ENCODE measurements at regions not wholly inside any gene's neighbourhood (a gene's known extent, or its start where the extent isn't known, plus 50 kb on each side); places are given as distances from the start of the nearest gene placed in this dataset.

GRCh38 chr6:101066481-101066880, 185.4 kb upstream of the ASCC3 start:
- TF ChIP-seq CTCF (IDR thresholded peaks at IDR 0.05; ENCODE audit: control extremely low read depth, extremely low read depth), result no peak
- Histone ChIP-seq H3K27ac (ENCODE audit: low read depth in 1 of 2, low read length in 1 of 2) (no peak overlapping the region), H3K9ac (ENCODE audit: insufficient read depth in 1 of 2, low read length in 2 of 2) (no peak overlapping the region), H3K9me3 (ENCODE audit: control insufficient read depth in 4 of 4, insufficient read depth in 3 of 4, low read length in 3 of 4) (peaks cover 0 to 12% (median 0%) of the 10 kb centered on the region in 4 donors), H3K27me3 (ENCODE audit: control insufficient read depth in 3 of 3, insufficient read depth in 3 of 3, low read length in 2 of 3) (no peaks in the 10 kb centered on the region), H3K4me1 (ENCODE audit: control insufficient read depth in 5 of 5, insufficient read depth in 5 of 5, low read length in 5 of 5) (no peaks in the 10 kb centered on the region), H3K4me3 (no peak overlapping the region), H3K36me3 (ENCODE audit: control insufficient read depth in 4 of 4, insufficient read depth in 4 of 4, low read length in 4 of 4) (no peaks in the 10 kb centered on the region)
- DNase-seq (no peak), ATAC-seq (ENCODE audit: insufficient read depth, low FRiP score) (no peak)
- 91 to 94% methylated on average over 12 of the region's 12 CpGs for WGBS, 2 donors

DNA sequence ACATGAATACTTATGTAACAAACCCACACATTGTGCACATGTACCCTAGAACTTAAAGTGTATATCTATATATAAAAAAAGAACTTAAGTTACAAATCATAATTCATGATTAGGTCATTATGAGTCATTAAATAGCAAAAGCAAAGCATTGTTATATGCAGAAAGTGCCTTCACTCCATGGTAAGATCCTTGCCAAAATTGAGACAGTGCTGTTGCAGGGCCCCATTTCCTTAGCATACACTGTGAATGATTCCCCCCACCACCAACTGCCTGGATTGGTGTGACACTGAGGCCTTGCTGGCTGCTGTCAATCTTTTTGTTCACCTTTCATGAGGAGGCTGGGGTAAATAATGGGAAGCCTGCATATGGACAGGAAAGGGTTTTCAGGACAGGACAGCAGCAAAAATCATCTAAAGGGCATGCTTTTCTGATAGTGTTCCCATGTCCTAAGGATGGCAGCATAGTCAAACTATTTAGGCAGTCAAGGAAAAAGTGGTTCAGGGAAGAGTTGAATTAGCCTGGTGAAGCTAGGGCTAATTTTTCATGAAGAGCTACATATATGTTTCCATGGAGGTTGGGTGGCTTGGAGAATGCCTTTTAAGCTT, 188.2 kb upstream of the ASCC3 start:
- TF ChIP-seq CTCF (IDR thresholded peaks at IDR 0.05; ENCODE audit: control extremely low read depth, extremely low read depth), result no peak
- no peaks in the 10 kb centered on the region for H3K27me3 ChIP-seq (ENCODE audit: control insufficient read depth in 3 of 3, insufficient read depth in 3 of 3, low read length in 2 of 3)
- no peak overlapping the region for H3K4me3 ChIP-seq
- H3K9me3 ChIP-seq (ENCODE audit: control insufficient read depth in 4 of 4, insufficient read depth in 3 of 4, low read length in 3 of 4), result peaks cover 0 to 7% (median 0%) of the 10 kb centered on the region in 4 donors
- no peak overlapping the region for H3K27ac ChIP-seq (ENCODE audit: low read depth in 1 of 2, low read length in 1 of 2)
- ATAC-seq (ENCODE audit: insufficient read depth, low FRiP score) (no peak), DNase-seq (no peak)
- H3K9ac ChIP-seq (ENCODE audit: insufficient read depth in 1 of 2, low read length in 2 of 2), result no peak overlapping the region
- H3K4me1 ChIP-seq (ENCODE audit: control insufficient read depth in 5 of 5, insufficient read depth in 5 of 5, low read length in 5 of 5), result no peaks in the 10 kb centered on the region
- H3K36me3 ChIP-seq (ENCODE audit: control insufficient read depth in 4 of 4, insufficient read depth in 4 of 4, low read length in 4 of 4), result no peaks in the 10 kb centered on the region

- Histone ChIP-seq H3K4me1 (ENCODE audit: control insufficient read depth in 5 of 5, insufficient read depth in 5 of 5, low read length in 5 of 5) (no peaks in the 10 kb centered on the region), H3K9me3 (ENCODE audit: control insufficient read depth in 4 of 4, insufficient read depth in 3 of 4, low read length in 3 of 4) (peaks cover 0 to 7% (median 0%) of the 10 kb centered on the region in 4 donors), H3K27me3 (ENCODE audit: control insufficient read depth in 3 of 3, insufficient read depth in 3 of 3, low read length in 2 of 3) (no peaks in the 10 kb centered on the region), H3K9ac (ENCODE audit: insufficient read depth in 1 of 2, low read length in 2 of 2) (no peak overlapping the region), H3K27ac (ENCODE audit: low read depth in 1 of 2, low read length in 1 of 2) (no peak overlapping the region), H3K4me3 (no peak overlapping the region), H3K36me3 (ENCODE audit: control insufficient read depth in 4 of 4, insufficient read depth in 4 of 4, low read length in 4 of 4) (no peaks in the 10 kb centered on the region)
- TF ChIP-seq CTCF (IDR thresholded peaks at IDR 0.05; ENCODE audit: control extremely low read depth, extremely low read depth), result no peak
- ATAC-seq (ENCODE audit: insufficient read depth, low FRiP score) (no peak), DNase-seq (no peak)
- 87 to 95% methylated on average over 23 of the region's 23 CpGs for WGBS, 2 donors
Measured at GRCh38 chr6:101070044-101070608, 189.0 kb upstream of the ASCC3 start.

DNA sequence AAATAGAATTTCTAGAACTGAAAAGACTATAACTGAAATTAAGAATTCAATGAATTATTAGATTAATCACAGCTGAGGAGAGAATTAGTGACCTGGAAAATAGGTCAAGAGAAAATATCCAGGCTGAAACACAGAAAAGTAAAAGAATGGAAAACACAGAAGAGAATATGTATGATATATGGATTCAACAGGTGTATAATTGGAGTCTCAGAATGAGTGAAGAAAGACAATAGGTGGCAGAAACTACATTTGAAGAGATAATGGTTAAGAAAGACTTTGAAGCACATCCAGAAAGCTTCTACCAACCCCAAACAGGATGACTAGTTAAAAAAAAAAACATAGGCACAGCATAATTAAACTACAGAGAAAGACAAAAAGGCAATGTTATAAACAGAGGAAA, 196.2 kb upstream of the ASCC3 start:
- no peak for TF ChIP-seq CTCF (IDR thresholded peaks at IDR 0.05; ENCODE audit: control extremely low read depth, extremely low read depth)
- Histone ChIP-seq H3K27ac (ENCODE audit: low read depth in 1 of 2, low read length in 1 of 2) (no peak overlapping the region), H3K27me3 (ENCODE audit: control insufficient read depth in 3 of 3, insufficient read depth in 3 of 3, low read length in 2 of 3) (no peaks in the 10 kb centered on the region), H3K4me1 (ENCODE audit: control insufficient read depth in 5 of 5, insufficient read depth in 5 of 5, low read length in 5 of 5) (no peaks in the 10 kb centered on the region), H3K36me3 (ENCODE audit: control insufficient read depth in 4 of 4, insufficient read depth in 4 of 4, low read length in 4 of 4) (no peaks in the 10 kb centered on the region), H3K4me3 (no peak overlapping the region), H3K9ac (ENCODE audit: insufficient read depth in 1 of 2, low read length in 2 of 2) (no peak overlapping the region), H3K9me3 (ENCODE audit: control insufficient read depth in 4 of 4, insufficient read depth in 3 of 4, low read length in 3 of 4) (no peaks in the 10 kb centered on the region)
- DNase-seq (no peak), ATAC-seq (ENCODE audit: insufficient read depth, low FRiP score) (no peak)
